GM21381 (cell line): ENCODE measurements at regions not wholly inside any gene's neighbourhood (a gene's known extent, or its start where the extent isn't known, plus 50 kb on each side); places are given as distances from the start of the nearest gene placed in this dataset.
"Not testable (repeated sequence)": the region's sequence is repeated elsewhere in the genome, so short reads cannot be mapped to it uniquely, and the experiment has no call there.

Experiments used
- ATAC-seq: cut with Tn5 transposase; IDR thresholded peaks from one replicate; pipeline ENCODE4 v1.9.1; 2021; ENCODE audit warnings: mild to moderate bottlenecking, moderate library complexity; ENCODE audit not compliant: unreplicated experiment

GRCh38 chr10:29797616-29798015 is 162.8 kb upstream of the SVIL start:
- no peak for ATAC-seq

DNA sequence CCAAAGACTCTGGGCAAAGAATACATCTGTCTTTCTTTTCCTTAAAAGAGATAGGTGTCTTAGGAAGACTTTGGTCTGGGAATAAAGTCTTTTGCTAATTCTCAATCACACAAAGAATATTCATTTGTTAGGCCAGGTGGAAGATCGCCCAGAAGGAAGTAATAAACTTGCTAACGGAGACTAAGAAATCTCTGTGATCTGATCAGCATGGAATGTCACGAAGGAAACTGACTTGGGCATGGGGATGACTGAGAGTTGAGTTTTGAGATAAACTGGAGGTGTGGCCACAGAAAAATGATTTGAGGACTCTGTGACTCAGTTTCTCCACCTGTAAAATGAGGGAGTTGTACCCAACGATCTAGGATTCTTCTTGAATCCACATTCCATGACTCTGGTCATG is 161.1 kb upstream of the SVIL start:
- no peak for ATAC-seq

DNA sequence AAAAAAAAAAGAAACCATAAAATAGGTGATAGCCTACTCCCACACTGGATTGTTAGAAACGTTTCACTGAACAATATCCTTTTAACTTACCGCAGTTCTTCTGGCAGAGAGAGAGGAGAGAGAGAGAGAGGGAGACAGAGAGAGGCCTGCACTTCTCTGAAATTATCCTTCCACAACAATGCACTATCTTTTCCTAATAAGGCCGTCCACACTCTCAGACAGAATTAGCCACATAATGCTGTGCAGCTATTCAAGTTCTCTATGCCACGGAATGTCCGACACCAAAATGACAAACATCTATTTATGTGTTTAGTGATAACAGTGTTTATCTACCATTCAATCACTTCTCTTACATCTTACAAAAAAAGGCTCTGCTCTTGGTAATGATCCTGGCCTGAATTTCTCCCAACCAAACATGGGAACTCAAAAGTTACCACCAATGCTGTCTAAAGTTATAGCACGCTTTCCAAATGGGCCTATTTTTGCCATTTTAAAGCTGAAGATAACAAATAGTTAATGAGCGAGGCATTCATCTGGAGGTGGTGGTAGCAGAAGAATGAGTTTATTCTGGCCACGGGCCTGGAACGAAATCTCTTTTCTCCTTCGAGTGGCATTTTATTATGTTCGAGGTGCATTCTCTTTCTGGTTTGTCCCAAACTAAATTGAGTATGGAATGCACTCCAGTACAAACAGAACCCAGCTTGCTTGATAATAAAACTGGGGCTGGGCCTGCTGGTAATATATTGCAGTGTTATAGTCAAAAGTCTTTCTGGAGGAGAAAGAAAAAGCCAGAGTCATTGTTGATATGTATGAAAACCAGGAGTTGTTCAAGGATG is 160.2 kb upstream of the SVIL start:
- ATAC-seq, result no peak

DNA sequence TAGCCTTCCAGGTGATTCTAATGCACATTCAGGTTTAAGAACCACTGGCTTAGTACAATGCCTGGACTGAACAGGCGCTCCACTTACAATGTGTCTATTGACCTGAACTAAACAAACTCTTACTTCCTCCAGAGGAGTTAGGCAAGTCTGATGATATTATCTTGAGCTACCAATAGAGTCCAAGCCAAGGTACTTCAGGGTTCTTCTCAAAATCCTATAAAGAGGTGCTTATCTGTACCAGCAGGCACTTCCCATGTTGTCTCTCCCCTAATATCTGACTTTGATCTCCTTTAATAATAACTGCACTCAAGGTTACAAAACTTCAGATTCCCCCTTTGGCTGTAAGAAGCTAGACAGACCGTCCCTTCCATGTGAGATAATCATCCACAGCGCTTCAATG is 157.0 kb upstream of the SVIL start:
- no peak for ATAC-seq

DNA sequence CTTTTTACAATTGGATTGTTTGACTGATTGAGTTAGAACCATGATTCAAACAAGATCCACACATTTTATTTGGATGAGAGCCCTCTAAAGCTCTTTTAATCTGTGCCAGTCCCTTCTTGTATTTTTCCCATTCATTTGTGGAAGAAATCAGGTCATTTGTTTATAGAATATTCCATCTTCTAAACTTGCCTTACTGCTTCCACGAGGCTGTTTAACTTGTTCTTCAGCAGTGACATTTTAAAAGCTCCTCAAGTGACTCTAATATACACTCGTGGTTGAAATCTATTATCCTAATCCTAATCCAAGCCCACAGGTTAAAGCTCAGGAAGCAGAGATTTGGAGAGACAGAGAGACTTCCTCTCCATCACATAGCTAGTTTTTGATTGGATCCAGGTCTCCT is 155.4 kb upstream of the SVIL start:
- no peak for ATAC-seq

GRCh38 chr10:29788113-29788512 is 153.3 kb upstream of the SVIL start:
- ATAC-seq, result no peak

- no peak for ATAC-seq
Measured at GRCh38 chr10:29785701-29786100, 150.9 kb upstream of the SVIL start.

DNA sequence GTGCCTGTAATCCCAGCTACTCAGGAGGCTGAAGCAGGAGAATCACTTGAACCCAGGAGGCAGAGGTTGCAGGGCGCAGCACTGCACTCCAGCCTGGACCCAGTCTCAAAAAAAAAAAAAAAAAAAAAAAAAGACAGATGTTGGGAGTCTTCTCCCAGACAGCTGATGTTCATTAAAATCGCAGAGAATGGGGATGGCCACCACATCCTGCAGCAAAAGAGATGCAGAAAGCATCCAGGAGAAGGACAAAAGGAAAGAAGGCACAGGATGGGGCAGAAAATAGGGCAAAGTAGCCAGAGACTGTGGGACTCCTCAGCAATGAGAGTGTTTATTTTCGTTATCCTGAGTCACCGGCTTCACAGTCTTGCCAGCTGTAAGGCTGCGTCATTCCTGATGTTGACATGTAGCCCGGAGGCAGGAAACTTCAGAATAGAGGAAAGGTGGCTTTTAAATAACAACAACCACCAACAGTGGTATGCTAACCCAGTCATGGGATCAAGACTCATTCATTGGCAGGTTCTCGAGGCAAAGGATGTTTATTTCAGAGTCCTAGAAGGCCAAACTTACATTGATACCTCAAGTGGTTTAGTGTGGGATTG is 149.5 kb upstream of the SVIL start:
- no peak for ATAC-seq

- ATAC-seq, result no peak
Measured at GRCh38 chr10:29783201-29783947, 148.6 kb upstream of the SVIL start.

- no peak for ATAC-seq
Measured at GRCh38 chr10:29780639-29781038, 145.9 kb upstream of the SVIL start.

GRCh38 chr10:29780096-29780495 is 145.3 kb upstream of the SVIL start:
- ATAC-seq, result no peak

- ATAC-seq, result no peak
Measured at GRCh38 chr10:29776246-29776645, 141.5 kb upstream of the SVIL start.

DNA sequence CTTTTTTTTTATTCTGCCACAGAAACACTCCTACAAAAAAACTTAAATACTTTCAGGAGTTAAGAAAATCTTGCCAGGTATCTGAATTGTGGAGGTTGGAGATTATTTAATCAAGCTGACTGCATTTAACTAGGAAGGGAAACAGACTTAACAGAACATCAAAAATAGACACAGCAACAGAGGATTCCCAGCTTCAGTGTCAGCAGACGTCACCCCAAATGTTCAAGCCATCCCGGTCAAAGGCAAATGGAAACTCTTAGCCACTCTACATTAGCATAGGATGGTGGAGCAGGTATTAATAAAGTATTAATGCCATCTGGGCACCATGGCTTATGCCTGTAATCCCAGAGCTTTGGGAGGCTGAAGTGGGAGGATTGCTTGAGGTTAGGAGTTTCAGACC is 139.7 kb upstream of the SVIL start:
- no peak for ATAC-seq

GRCh38 chr10:29773675-29774091 is 138.9 kb upstream of the SVIL start:
- no peak for ATAC-seq

DNA sequence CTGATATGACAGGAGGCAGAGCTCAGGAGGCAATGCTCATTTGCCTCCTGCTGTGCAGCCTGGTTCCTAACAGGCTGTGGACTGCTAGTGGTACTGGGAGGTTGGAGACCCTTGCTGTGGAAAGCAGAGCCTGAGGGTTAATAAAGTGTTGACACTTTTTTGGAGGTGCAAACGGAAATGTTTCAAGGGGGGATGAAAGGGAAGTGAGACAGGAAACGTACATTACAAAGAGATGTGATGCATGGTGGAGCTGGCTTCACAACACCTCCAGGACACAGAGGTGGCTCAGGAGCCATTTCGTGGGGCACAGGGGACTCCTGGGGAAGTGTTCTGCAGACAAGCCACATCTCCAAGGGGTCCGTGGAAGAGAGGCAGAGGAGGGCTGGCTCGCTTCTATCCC is 137.6 kb upstream of the SVIL start:
- ATAC-seq, result no peak

- ATAC-seq, result no peak
Measured at GRCh38 chr10:29771376-29771775, 136.6 kb upstream of the SVIL start.

GRCh38 chr10:29769277-29769676 is 134.5 kb upstream of the SVIL start:
- ATAC-seq, result not testable (repeated sequence)

DNA sequence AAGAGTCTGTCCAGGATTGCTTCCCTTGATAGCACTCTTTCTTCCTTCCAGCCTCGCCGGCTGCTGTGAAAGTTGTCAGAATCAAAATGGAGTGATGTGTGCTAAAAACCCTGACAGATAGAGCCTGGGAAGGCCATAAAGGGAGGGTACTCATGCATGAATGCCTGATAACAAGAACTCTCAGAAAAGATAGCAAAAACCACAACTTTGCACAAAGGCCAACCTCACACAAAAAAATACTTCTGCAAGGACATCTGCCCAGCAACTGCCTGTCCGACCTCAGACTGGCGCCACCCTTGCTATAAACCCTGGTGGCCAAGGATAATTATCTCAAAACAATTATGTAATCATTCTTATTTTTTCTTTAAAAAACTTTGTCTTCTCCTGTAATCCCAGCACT is 133.2 kb upstream of the SVIL start:
- no peak for ATAC-seq

GRCh38 chr10:29766753-29767152 is 132.0 kb upstream of the SVIL start:
- no peak for ATAC-seq

DNA sequence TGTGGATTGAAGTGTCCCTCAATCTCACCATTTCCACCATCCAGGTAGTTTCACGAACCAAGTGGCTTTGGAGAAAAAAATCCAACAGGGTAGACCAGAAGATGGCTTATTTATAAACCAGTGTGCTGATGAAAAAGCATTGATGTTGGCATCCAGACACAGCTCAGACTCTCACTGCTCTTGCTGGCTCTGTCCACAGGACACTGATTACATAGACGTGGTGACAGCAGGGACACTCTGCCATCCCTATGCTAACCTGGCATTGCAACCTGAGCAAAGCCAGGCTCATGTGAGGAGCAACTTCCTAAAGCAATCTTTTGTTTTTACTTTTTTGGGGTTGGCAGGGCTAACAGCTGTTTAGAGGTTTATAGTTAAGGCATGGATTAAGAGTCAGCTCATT is 130.6 kb upstream of the SVIL start:
- ATAC-seq, result no peak

- ATAC-seq, result no peak
Measured at GRCh38 chr10:29763396-29763795, 128.6 kb upstream of the SVIL start.

DNA sequence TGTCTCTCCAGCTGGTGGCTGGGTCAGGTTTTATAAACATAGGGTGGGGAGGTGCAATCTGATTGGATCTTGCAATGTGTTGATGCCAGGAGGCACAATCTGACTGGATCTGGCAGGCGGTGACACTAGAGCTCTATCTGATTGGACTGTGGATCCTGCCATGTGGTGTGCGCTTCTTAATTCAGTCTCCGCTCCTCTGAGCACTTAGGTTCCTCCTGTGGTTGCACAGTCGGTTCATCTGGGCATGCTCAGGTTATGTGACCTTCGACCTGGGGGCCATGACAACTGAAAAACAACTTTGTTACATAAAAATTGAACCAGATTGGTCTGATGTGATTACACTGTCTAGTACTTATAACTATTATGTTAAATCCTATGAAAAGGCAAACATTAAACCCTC is 127.1 kb upstream of the SVIL start:
- no peak for ATAC-seq
